ENCODE measurements at regions not wholly inside any gene's neighbourhood (a gene's known extent, or its start where the extent isn't known, plus 50 kb on each side); places are given as distances from the start of the nearest gene placed in this dataset.

- Histone ChIP-seq H3K36me3 (no peaks in the 10 kb centered on the region), H3K9me3 (no peaks in the 10 kb centered on the region), H3K27ac (peak overlapping the region; percentile 51 to 84 (median 70)), H3K4me1 (peaks cover 0 to 17% (median 3%) of the 10 kb centered on the region in 3 donors), H3K4me3 (no peak overlapping the region), H3K27me3 (no peaks in the 10 kb centered on the region)
- no peak for TF ChIP-seq POLR2A (IDR thresholded peaks at IDR 0.05)
- TF ChIP-seq POLR2AphosphoS5 (IDR thresholded peaks at IDR 0.05): peak; percentile 65
- TF ChIP-seq EP300 (IDR thresholded peaks at IDR 0.05): no peak
- TF ChIP-seq, protein P1, sequence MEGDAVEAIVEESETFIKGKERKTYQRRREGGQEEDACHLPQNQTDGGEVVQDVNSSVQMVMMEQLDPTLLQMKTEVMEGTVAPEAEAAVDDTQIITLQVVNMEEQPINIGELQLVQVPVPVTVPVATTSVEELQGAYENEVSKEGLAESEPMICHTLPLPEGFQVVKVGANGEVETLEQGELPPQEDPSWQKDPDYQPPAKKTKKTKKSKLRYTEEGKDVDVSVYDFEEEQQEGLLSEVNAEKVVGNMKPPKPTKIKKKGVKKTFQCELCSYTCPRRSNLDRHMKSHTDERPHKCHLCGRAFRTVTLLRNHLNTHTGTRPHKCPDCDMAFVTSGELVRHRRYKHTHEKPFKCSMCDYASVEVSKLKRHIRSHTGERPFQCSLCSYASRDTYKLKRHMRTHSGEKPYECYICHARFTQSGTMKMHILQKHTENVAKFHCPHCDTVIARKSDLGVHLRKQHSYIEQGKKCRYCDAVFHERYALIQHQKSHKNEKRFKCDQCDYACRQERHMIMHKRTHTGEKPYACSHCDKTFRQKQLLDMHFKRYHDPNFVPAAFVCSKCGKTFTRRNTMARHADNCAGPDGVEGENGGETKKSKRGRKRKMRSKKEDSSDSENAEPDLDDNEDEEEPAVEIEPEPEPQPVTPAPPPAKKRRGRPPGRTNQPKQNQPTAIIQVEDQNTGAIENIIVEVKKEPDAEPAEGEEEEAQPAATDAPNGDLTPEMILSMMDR (IDR thresholded peaks at IDR 0.05): no peak
- WGBS, 2 donors (ENCODE audit: low coverage in 1 of 2): 15 to 26% methylated on average over 7 to 9 of the region's 10 CpGs
- no peak for ATAC-seq
These were observed 58.7 kb upstream of the RFX8 start for GRCh38 chr2:101533561-101534148.

- WGBS, 2 donors (ENCODE audit: low coverage in 1 of 2): 90% methylated on average over 3 of the region's 4 CpGs; no CpG with 5 or more reads in 1 of the 2 donors
- H3K27ac ChIP-seq: no peak overlapping the region
- no peaks in the 10 kb centered on the region for H3K9me3 ChIP-seq
- H3K4me1 ChIP-seq: peaks cover 0 to 5% (median under 1%) of the 10 kb centered on the region in 3 donors
- no peaks in the 10 kb centered on the region for H3K27me3 ChIP-seq
- no peak for ATAC-seq
- TF ChIP-seq EP300 (IDR thresholded peaks at IDR 0.05) (no peak), POLR2A (IDR thresholded peaks at IDR 0.05) (no peak), POLR2AphosphoS5 (IDR thresholded peaks at IDR 0.05) (no peak)
- TF ChIP-seq, protein P1 (IDR thresholded peaks at IDR 0.05): no peak
- no peak overlapping the region for H3K4me3 ChIP-seq
- H3K36me3 ChIP-seq: no peaks in the 10 kb centered on the region
These were observed 53.6 kb upstream of the RFX8 start for GRCh38 chr2:101528501-101528900.

DNA sequence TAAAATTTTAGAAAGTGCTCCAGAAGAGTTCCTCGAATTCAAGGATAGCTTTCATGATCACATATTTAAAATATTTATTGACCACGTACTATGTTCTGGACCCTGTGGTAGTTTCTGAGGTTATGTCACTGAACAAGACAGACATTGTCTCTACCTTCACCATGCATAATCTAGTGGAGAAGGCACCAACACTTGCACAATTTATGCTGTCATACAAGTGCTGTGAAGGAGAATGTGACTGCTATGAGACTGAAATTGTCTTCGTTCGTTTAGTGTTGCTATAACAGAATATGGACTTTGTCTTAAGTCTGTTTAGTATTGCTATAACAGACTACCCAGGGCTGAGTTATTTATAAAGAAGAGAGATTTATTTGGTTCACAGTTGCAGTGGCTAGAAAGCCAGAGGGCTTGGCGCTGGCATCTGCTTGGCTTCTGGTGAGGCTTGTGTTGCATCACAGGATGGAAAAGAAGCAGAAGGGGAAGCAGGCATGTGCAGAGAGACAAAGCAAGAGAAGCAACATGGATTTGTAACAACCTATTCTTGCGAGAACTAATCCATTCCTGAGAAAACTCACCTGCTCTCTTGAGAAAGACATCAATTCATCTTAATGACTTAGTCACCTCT is 50.0 kb upstream of the RFX8 start:
- Histone ChIP-seq H3K27ac (no peak overlapping the region), H3K9me3 (no peaks in the 10 kb centered on the region), H3K27me3 (no peaks in the 10 kb centered on the region), H3K36me3 (no peaks in the 10 kb centered on the region), H3K4me1 (no peaks in the 10 kb centered on the region), H3K4me3 (no peak overlapping the region)
- 43 to 50% methylated on average over 6 of the region's 6 CpGs for WGBS, 2 donors (ENCODE audit: low coverage in 1 of 2)
- TF ChIP-seq, protein P1 (IDR thresholded peaks at IDR 0.05): no peak
- TF ChIP-seq EP300 (IDR thresholded peaks at IDR 0.05) (no peak), POLR2A (IDR thresholded peaks at IDR 0.05) (no peak), POLR2AphosphoS5 (IDR thresholded peaks at IDR 0.05) (peak; percentile 45)
- ATAC-seq: no peak

All from gastroesophageal sphincter (tissue), 4 donors.